ENCODE measurements at regions not wholly inside any gene's neighbourhood (a gene's known extent, or its start where the extent isn't known, plus 50 kb on each side); places are given as distances from the start of the nearest gene placed in this dataset.

DNA sequence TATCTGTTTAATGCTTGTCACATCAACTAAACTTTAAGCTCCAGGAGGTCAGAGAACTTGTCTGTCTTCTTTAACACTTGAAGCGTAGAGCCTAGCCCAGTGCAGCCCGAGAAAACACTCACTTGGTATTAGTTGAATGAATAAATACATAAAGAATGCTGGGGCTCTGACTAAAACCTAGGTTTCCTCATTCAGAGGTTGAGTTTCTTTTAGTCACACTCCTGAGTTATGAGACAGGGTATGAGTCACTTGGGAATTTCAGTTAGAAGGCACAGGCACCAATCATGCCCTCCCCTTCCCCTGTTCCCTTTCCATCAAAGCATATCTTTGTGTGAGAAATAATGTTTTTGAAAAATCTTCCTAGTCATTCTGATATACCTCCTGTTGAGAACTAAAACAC lies 589.8 kb upstream of the DPPA4 start:
- TF ChIP-seq, protein P1, sequence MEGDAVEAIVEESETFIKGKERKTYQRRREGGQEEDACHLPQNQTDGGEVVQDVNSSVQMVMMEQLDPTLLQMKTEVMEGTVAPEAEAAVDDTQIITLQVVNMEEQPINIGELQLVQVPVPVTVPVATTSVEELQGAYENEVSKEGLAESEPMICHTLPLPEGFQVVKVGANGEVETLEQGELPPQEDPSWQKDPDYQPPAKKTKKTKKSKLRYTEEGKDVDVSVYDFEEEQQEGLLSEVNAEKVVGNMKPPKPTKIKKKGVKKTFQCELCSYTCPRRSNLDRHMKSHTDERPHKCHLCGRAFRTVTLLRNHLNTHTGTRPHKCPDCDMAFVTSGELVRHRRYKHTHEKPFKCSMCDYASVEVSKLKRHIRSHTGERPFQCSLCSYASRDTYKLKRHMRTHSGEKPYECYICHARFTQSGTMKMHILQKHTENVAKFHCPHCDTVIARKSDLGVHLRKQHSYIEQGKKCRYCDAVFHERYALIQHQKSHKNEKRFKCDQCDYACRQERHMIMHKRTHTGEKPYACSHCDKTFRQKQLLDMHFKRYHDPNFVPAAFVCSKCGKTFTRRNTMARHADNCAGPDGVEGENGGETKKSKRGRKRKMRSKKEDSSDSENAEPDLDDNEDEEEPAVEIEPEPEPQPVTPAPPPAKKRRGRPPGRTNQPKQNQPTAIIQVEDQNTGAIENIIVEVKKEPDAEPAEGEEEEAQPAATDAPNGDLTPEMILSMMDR (conservative IDR thresholded peaks at IDR 0.05; ENCODE audit: low read length), result no peak
- no peak for TF ChIP-seq EZH2phosphoT487 (IDR thresholded peaks at IDR 0.05; ENCODE audit: borderline replicate concordance, low read depth, low read length)
